Astrocyte of the cerebellum (primary cell): ENCODE measurements at regions not wholly inside any gene's neighbourhood (a gene's known extent, or its start where the extent isn't known, plus 50 kb on each side); places are given as distances from the start of the nearest gene placed in this dataset.

Source experiments
- DNase-seq: peaks from one replicate; pipeline ENCODE4 v3.0.0-alpha.2; 2011; ENCODE audit warnings: low read depth
- H3K4me3 ChIP-seq: 2 replicates; pipeline ENCODE4 v1.5.1; 2011; ENCODE audit warnings: mild to moderate bottlenecking, low read depth, low read length, moderate library complexity
- CTCF ChIP-seq: IDR thresholded peaks from 2 replicates; pipeline ENCODE4 v1.5.1; 2012; ENCODE audit warnings: low read length, low read depth, moderate library complexity, mild to moderate bottlenecking; ENCODE audit errors: missing control alignments
- in situ Hi-C: cut with HindIII; loops from 2 replicates; pipeline ENCODE4 v1.10.0; 2017; ENCODE audit warnings: low sequenced_read_pairs

GRCh38 chr10:10630281-10630680, 387.4 kb upstream of the CELF2 start:
- no peak overlapping the region for H3K4me3 ChIP-seq
- TF ChIP-seq CTCF: no peak
- in situ Hi-C loops: no loop called here
- no peak for DNase-seq

- TF ChIP-seq CTCF: no peak
- in situ Hi-C loops: no loop called here
- DNase-seq: no peak
- no peak overlapping the region for H3K4me3 ChIP-seq
These were observed 386.9 kb upstream of the CELF2 start for GRCh38 chr10:10630782-10631181.

- H3K4me3 ChIP-seq: no peak overlapping the region
- TF ChIP-seq CTCF: no peak
- no peak for DNase-seq
- in situ Hi-C loops: no loop called here
These were observed 375.5 kb upstream of the CELF2 start for GRCh38 chr10:10642189-10642588.

GRCh38 chr10:10642751-10643150, 374.9 kb upstream of the CELF2 start:
- no peak overlapping the region for H3K4me3 ChIP-seq
- no peak for TF ChIP-seq CTCF
- no peak for DNase-seq
- in situ Hi-C loops: no loop called here

- DNase-seq: no peak
- H3K4me3 ChIP-seq: no peak overlapping the region
- in situ Hi-C loops: no loop called here
- no peak for TF ChIP-seq CTCF
These were observed 373.5 kb upstream of the CELF2 start for GRCh38 chr10:10644008-10644646.

GRCh38 chr10:10644676-10645385, 372.8 kb upstream of the CELF2 start:
- in situ Hi-C loops: no loop called here
- TF ChIP-seq CTCF: no peak
- H3K4me3 ChIP-seq: no peak overlapping the region
- no peak for DNase-seq
